IMR-90 (cell line): ENCODE measurements at regions not wholly inside any gene's neighbourhood (a gene's known extent, or its start where the extent isn't known, plus 50 kb on each side); places are given as distances from the start of the nearest gene placed in this dataset.

Source experiments
- ATAC-seq: fragments of 200-7000 bp; cut with Tn5 transposase; 2 replicates; pipeline ENCODE4 v1.9.1; 2020; ENCODE audit warnings: low read depth, mild to moderate bottlenecking, moderate library complexity
- BruUV-seq: library from RNA; stranded (reverse); fragments of 400-500 nt; replicated peaks from 2 replicates; lab custom pipeline; 2021; lab: Mats Ljungman, UMichigan
- CTCF ChIA-PET: fragments of 300-600 bp; formaldehyde crosslinking; extraction: SDS; loops from one replicate; lab custom pipeline; 2021; ENCODE audit warnings: antibody characterized with exemption; lab: Yijun Ruan, JAX
- POLR2A ChIA-PET: fragments of 300-600 bp; sonication (Branson Sonifier 250); formaldehyde crosslinking; loops from one replicate; lab custom pipeline; 2022; ENCODE audit warnings: antibody characterized with exemption; ENCODE audit not compliant: unreplicated experiment; lab: Charles Lee
- DNase-seq: peaks from one replicate; pipeline ENCODE4 v3.0.0; 2013
- H2AFZ ChIP-seq: replicated peaks from 2 replicates; pipeline ENCODE3; 2013; ENCODE audit warnings: low read length, mild to moderate bottlenecking; ENCODE audit not compliant: poor library complexity
- H2AK5ac ChIP-seq: 2 replicates; pipeline ENCODE4 v1.6.1; 2013; ENCODE audit warnings: low read depth, low read length, inconsistent platforms
- H2AK9ac ChIP-seq: replicated peaks from 2 replicates; pipeline ENCODE3; 2013; ENCODE audit warnings: mild to moderate bottlenecking, low read depth, low read length, moderate library complexity; ENCODE audit not compliant: poor library complexity
- H2BK120ac ChIP-seq: 2 replicates; pipeline ENCODE4 v1.6.1; 2013; ENCODE audit warnings: low read depth, low read length, inconsistent platforms
- H2BK15ac ChIP-seq: 3 replicates; pipeline ENCODE4 v1.6.1; 2013; ENCODE audit warnings: low read depth, low read length, inconsistent platforms
- H2BK20ac ChIP-seq: 2 replicates; pipeline ENCODE4 v1.6.1; 2013; ENCODE audit warnings: low read depth, mild to moderate bottlenecking, inconsistent platforms, low read length, moderate library complexity
- H2BK5ac ChIP-seq: 2 replicates; pipeline ENCODE4 v1.6.1; 2013; ENCODE audit warnings: mild to moderate bottlenecking, low read depth, low read length, inconsistent platforms; ENCODE audit not compliant: poor library complexity, severe bottlenecking
- H3K14ac ChIP-seq: replicated peaks from 2 replicates; pipeline ENCODE4 v1.6.1; 2013; ENCODE audit warnings: low read depth, low read length, inconsistent platforms
- H3K18ac ChIP-seq: 2 replicates; pipeline ENCODE4 v1.6.1; 2013; ENCODE audit warnings: low read depth, low read length, control low read depth
- H3K23ac ChIP-seq: 2 replicates; pipeline ENCODE4 v1.6.1; 2013; ENCODE audit warnings: low read depth, low read length, inconsistent platforms
- H3K27ac ChIP-seq: 2 replicates; pipeline ENCODE4 v1.5.1; 2013; ENCODE audit warnings: mild to moderate bottlenecking, control low read depth, low read length; ENCODE audit not compliant: insufficient read depth
- H3K27me3 ChIP-seq: 2 replicates; pipeline ENCODE4 v1.6.1; 2013; ENCODE audit warnings: low read length; ENCODE audit not compliant: control insufficient read depth, insufficient read depth
- H3K36me3 ChIP-seq: 2 replicates; pipeline ENCODE4 v1.6.1; 2013; ENCODE audit warnings: low read length, mixed read lengths; ENCODE audit not compliant: control insufficient read depth, insufficient read depth
- H3K4ac ChIP-seq: 2 replicates; pipeline ENCODE4 v1.6.1; 2013; ENCODE audit warnings: low read depth, low read length, inconsistent platforms
- H3K4me1 ChIP-seq: 2 replicates; pipeline ENCODE4 v1.6.1; 2013; ENCODE audit warnings: low read length, mixed read lengths; ENCODE audit not compliant: control insufficient read depth, insufficient read depth
- H3K4me2 ChIP-seq: 2 replicates; pipeline ENCODE4 v1.6.1; 2013; ENCODE audit warnings: low read depth, mild to moderate bottlenecking, control low read depth, low read length, moderate library complexity
- H3K4me3 ChIP-seq: 2 replicates; pipeline ENCODE4 v1.5.1; 2013; ENCODE audit warnings: low read depth, mild to moderate bottlenecking, control low read depth, low read length, moderate library complexity; ENCODE audit not compliant: insufficient read depth
- H3K56ac ChIP-seq: 2 replicates; pipeline ENCODE4 v1.6.1; 2013; ENCODE audit warnings: low read length, inconsistent platforms; ENCODE audit not compliant: insufficient read depth; ENCODE audit errors: extremely low read depth
- H3K79me1 ChIP-seq, 2 experiments: 2 replicates each; pipeline ENCODE4 v1.6.1; 2013; ENCODE audit warnings: low read length in 2 of 2, inconsistent platforms in 1 of 2, low read depth in 1 of 2
- H3K9ac ChIP-seq: 2 replicates; pipeline ENCODE4 v1.6.1; 2013; ENCODE audit warnings: low read depth, low read length, control low read depth
- H3K9me1 ChIP-seq: 2 replicates; pipeline ENCODE4 v1.6.1; 2013; ENCODE audit warnings: low read length, inconsistent platforms; ENCODE audit not compliant: insufficient read depth
- H3K9me3 ChIP-seq: 2 replicates; pipeline ENCODE4 v1.6.1; 2013; ENCODE audit warnings: low read length; ENCODE audit not compliant: control insufficient read depth, insufficient read depth
- H4K20me1 ChIP-seq: 2 replicates; pipeline ENCODE4 v1.6.1; 2013; ENCODE audit warnings: low read length, inconsistent platforms; ENCODE audit not compliant: insufficient read depth
- H4K5ac ChIP-seq: 2 replicates; pipeline ENCODE4 v1.6.1; 2013; ENCODE audit warnings: mild to moderate bottlenecking, low read depth, low read length, control low read depth
- H4K8ac ChIP-seq, 2 experiments: 2 replicates each; pipeline ENCODE4 v1.6.1; 2013; ENCODE audit warnings: low read depth in 2 of 2, low read length in 2 of 2, control low read depth in 1 of 2, inconsistent platforms in 1 of 2
- H4K91ac ChIP-seq: 2 replicates; pipeline ENCODE4 v1.6.1; 2013; ENCODE audit warnings: low read depth, low read length, inconsistent platforms; ENCODE audit not compliant: insufficient read depth
- BHLHE40 ChIP-seq: fragments of 150-350 bp; IDR thresholded peaks from 2 replicates; pipeline ENCODE4 v1.6.1; 2016; ENCODE audit warnings: mild to moderate bottlenecking, low read depth, low read length
- CEBPB ChIP-seq: IDR thresholded peaks from 2 replicates; pipeline ENCODE4 v1.6.1; 2012; ENCODE audit warnings: low read depth, low read length, improper control_type of control experiment
- CHD1 ChIP-seq: IDR thresholded peaks from 2 replicates; pipeline ENCODE4 v1.6.1; 2012; ENCODE audit warnings: low read depth, low read length, improper control_type of control experiment
- FOS ChIP-seq: fragments of 150-350 bp; IDR thresholded peaks from 2 replicates; pipeline ENCODE4 v1.6.1; 2016; ENCODE audit warnings: low read depth, low read length
- MXI1 ChIP-seq: IDR thresholded peaks from 2 replicates; pipeline ENCODE4 v1.6.1; 2012; ENCODE audit warnings: low read depth, mild to moderate bottlenecking, low read length, moderate library complexity, borderline replicate concordance
- POLR2A ChIP-seq: IDR thresholded peaks from 2 replicates; pipeline ENCODE4 v1.6.1; 2012; ENCODE audit warnings: mild to moderate bottlenecking, low read depth, low read length
- RFX5 ChIP-seq: IDR thresholded peaks from 2 replicates; pipeline ENCODE4 v1.8.0; 2012; ENCODE audit warnings: low read depth, mild to moderate bottlenecking, low read length, moderate library complexity
- WGBS, 2 experiments: methylation state at CpG; one replicate each; pipeline versions ENCODE4 v1.1.5 to v1.1.7; 2013; ENCODE audit warnings: missing lambda C conversion rate in 2 of 2; ENCODE audit not compliant: insufficient read length in 1 of 2; ENCODE audit errors: extremely low coverage in 2 of 2; 5-methylcytosine and 5-hydroxymethylcytosine counted together
- dilution Hi-C: fragments of 300-500 bp; cut with HindIII; formaldehyde crosslinking; loops from one replicate; pipeline ENCODE4 v1.14.3; 2018; ENCODE audit warnings: low sequenced_read_pairs; ENCODE audit not compliant: unreplicated experiment
- in situ Hi-C: fragments of 300-500 bp; cut with MboI; formaldehyde crosslinking; loops from 3 replicates; pipeline ENCODE4 v1.14.3; 2019; ENCODE audit warnings: low sequenced_read_pairs, inconsistent platforms, mixed read lengths
- intact Hi-C: fragments of 100-400 bp; cut with micrococcal nuclease; formaldehyde crosslinking; loops from 2 replicates; pipeline ENCODE4 v1.10.0; 2022
- TF ChIP-seq, protein P1 (sequence below): conservative IDR thresholded peaks from 2 replicates; pipeline ENCODE4 v1.5.1; 2012; ENCODE audit warnings: mild to moderate bottlenecking, low read depth, low read length, improper control_type of control experiment

GRCh38 chr1:194118086-194118485, 931.7 kb upstream of the B3GALT2 start:
- DNase-seq, result no peak
- no peaks in the 10 kb centered on the region for H3K36me3 ChIP-seq
- 93% methylated on average over 3 of the region's 22 CpGs; no CpG with 5 or more reads in 1 of the 2 experiments for WGBS, 2 experiments
- in situ Hi-C loops, result no loop called here
- ChIA-PET POLR2A (no interaction called here), CTCF (interaction anchor here (0.6 kb wide), 1 partner anchor 83 kb away, joined by 3 read pairs; no protein-coding TSS in a partner anchor)
- no peak for ATAC-seq
- H3K56ac ChIP-seq, result no peak overlapping the region
- no peak overlapping the region for H3K4ac ChIP-seq
- no TSS peak for BruUV-seq
- intact Hi-C loops, result no loop called here
- no peak overlapping the region for H4K91ac ChIP-seq
- H3K27ac ChIP-seq, result no peak overlapping the region
- no peak overlapping the region for H2AFZ ChIP-seq
- H3K23ac ChIP-seq, result no peak overlapping the region
- H3K9ac ChIP-seq, result no peak overlapping the region
- no peaks in the 10 kb centered on the region for H3K4me1 ChIP-seq
- H3K14ac ChIP-seq, result no peak overlapping the region
- no peak overlapping the region for H2BK20ac ChIP-seq
- H4K5ac ChIP-seq, result no peak overlapping the region
- H2BK5ac ChIP-seq, result no peak overlapping the region
- H2AK5ac ChIP-seq, result no peak overlapping the region
- H2AK9ac ChIP-seq, result no peak overlapping the region
- no peaks in the 10 kb centered on the region for H4K20me1 ChIP-seq
- H3K4me2 ChIP-seq, result no peak overlapping the region
- dilution Hi-C loops, result no loop called here
- H3K9me3 ChIP-seq, result no peaks in the 10 kb centered on the region
- no peaks in the 10 kb centered on the region for H3K9me1 ChIP-seq
- H2BK15ac ChIP-seq, result no peak overlapping the region
- no peak overlapping the region for H3K18ac ChIP-seq
- no peaks in the 10 kb centered on the region for H3K27me3 ChIP-seq
- no peak overlapping the region for H2BK120ac ChIP-seq
- TF ChIP-seq BHLHE40 (no peak), FOS (no peak), RFX5 (no peak), CHD1 (no peak), CEBPB (no peak), MXI1 (no peak), POLR2A (no peak)
- TF ChIP-seq, protein P1, sequence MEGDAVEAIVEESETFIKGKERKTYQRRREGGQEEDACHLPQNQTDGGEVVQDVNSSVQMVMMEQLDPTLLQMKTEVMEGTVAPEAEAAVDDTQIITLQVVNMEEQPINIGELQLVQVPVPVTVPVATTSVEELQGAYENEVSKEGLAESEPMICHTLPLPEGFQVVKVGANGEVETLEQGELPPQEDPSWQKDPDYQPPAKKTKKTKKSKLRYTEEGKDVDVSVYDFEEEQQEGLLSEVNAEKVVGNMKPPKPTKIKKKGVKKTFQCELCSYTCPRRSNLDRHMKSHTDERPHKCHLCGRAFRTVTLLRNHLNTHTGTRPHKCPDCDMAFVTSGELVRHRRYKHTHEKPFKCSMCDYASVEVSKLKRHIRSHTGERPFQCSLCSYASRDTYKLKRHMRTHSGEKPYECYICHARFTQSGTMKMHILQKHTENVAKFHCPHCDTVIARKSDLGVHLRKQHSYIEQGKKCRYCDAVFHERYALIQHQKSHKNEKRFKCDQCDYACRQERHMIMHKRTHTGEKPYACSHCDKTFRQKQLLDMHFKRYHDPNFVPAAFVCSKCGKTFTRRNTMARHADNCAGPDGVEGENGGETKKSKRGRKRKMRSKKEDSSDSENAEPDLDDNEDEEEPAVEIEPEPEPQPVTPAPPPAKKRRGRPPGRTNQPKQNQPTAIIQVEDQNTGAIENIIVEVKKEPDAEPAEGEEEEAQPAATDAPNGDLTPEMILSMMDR, result no peak
- H4K8ac ChIP-seq, result no peak overlapping the region
- no peaks in the 10 kb centered on the region for H3K79me1 ChIP-seq
- no peak overlapping the region for H3K4me3 ChIP-seq
